Astrocyte (in vitro differentiated cells and primary cell): ENCODE measurements at regions not wholly inside any gene's neighbourhood (a gene's known extent, or its start where the extent isn't known, plus 50 kb on each side); places are given as distances from the start of the nearest gene placed in this dataset.

Experiments
- DNase-seq: peaks from one replicate; pipeline ENCODE4 v3.0.0-alpha.2; 2010; ENCODE audit warnings: low read depth
- FAIRE-seq: peaks from 2 replicates; lab custom pipeline; 2011; peaks lifted over from hg19 to GRCh38; lab: Jason Lieb, UNC
- H2AFZ ChIP-seq: 2 replicates; pipeline ENCODE4 v1.6.0; 2012; ENCODE audit warnings: low read depth, low read length, inconsistent platforms
- H3K27ac ChIP-seq: 2 replicates; pipeline ENCODE4 v1.5.1; 2011; ENCODE audit warnings: low read depth, low read length, inconsistent platforms
- H3K27me3 ChIP-seq: 2 replicates; pipeline ENCODE4 v1.6.0; 2011; ENCODE audit warnings: low read length, inconsistent platforms; ENCODE audit not compliant: insufficient read depth
- H3K36me3 ChIP-seq: 2 replicates; pipeline ENCODE4 v1.5.1; 2011; ENCODE audit warnings: low read length, inconsistent platforms; ENCODE audit not compliant: insufficient read depth
- H3K4me1 ChIP-seq: 2 replicates; pipeline ENCODE4 v1.5.1; 2011; ENCODE audit warnings: low read length, inconsistent platforms; ENCODE audit not compliant: insufficient read depth
- H3K4me2 ChIP-seq: 2 replicates; pipeline ENCODE4 v1.6.0; 2012; ENCODE audit warnings: low read length, inconsistent platforms
- H3K4me3 ChIP-seq: 2 replicates; pipeline ENCODE4 v1.5.1; 2011; ENCODE audit warnings: low read depth, mild to moderate bottlenecking, low read length, inconsistent platforms; ENCODE audit not compliant: insufficient read depth
- H3K79me2 ChIP-seq: 2 replicates; pipeline ENCODE4 v1.6.0; 2012; ENCODE audit warnings: mild to moderate bottlenecking, low read length, inconsistent platforms; ENCODE audit not compliant: insufficient read depth
- H3K9ac ChIP-seq: 2 replicates; pipeline ENCODE4 v1.6.0; 2012; ENCODE audit warnings: mild to moderate bottlenecking, low read length, inconsistent platforms
- H3K9me3 ChIP-seq: 2 replicates; pipeline ENCODE4 v1.5.1; 2012; ENCODE audit warnings: low read depth, mild to moderate bottlenecking, low read length, inconsistent platforms; ENCODE audit not compliant: insufficient read depth
- H4K20me1 ChIP-seq: 2 replicates; pipeline ENCODE4 v1.6.0; 2012; ENCODE audit warnings: low read length, inconsistent platforms; ENCODE audit not compliant: insufficient read depth
- H3K27ac Mint-ChIP-seq: one replicate; pipeline ENCODE4 v1.8.0; 2021; ENCODE audit warnings: mild to moderate bottlenecking, mixed read lengths; ENCODE audit not compliant: unreplicated experiment
- H3K27me3 Mint-ChIP-seq: one replicate; pipeline ENCODE4 v1.8.0; 2021; ENCODE audit warnings: low read depth, mixed read lengths; ENCODE audit not compliant: unreplicated experiment
- H3K36me3 Mint-ChIP-seq: one replicate; pipeline ENCODE4 v1.8.0; 2021; ENCODE audit warnings: low read depth, mixed read lengths; ENCODE audit not compliant: unreplicated experiment
- H3K4me1 Mint-ChIP-seq: one replicate; pipeline ENCODE4 v1.8.0; 2021; ENCODE audit warnings: low read depth, mixed read lengths; ENCODE audit not compliant: unreplicated experiment
- H3K4me3 Mint-ChIP-seq: one replicate; pipeline ENCODE4 v1.8.0; 2021; ENCODE audit warnings: mild to moderate bottlenecking, moderate library complexity, mixed read lengths; ENCODE audit not compliant: unreplicated experiment
- H3K9me3 Mint-ChIP-seq: one replicate; pipeline ENCODE4 v1.8.0; 2021; ENCODE audit warnings: mild to moderate bottlenecking, mixed read lengths; ENCODE audit not compliant: unreplicated experiment
- EZH2 ChIP-seq: IDR thresholded peaks from 2 replicates; pipeline ENCODE4 v1.6.1; 2012; ENCODE audit warnings: mild to moderate bottlenecking, low read length, inconsistent platforms; ENCODE audit not compliant: insufficient read depth
- TF ChIP-seq, protein P1 (sequence below): IDR thresholded peaks from 2 replicates; pipeline ENCODE4 v1.5.1; 2011; ENCODE audit warnings: low read depth, mild to moderate bottlenecking, inconsistent platforms, low read length, moderate library complexity; ENCODE audit not compliant: insufficient read depth

DNA sequence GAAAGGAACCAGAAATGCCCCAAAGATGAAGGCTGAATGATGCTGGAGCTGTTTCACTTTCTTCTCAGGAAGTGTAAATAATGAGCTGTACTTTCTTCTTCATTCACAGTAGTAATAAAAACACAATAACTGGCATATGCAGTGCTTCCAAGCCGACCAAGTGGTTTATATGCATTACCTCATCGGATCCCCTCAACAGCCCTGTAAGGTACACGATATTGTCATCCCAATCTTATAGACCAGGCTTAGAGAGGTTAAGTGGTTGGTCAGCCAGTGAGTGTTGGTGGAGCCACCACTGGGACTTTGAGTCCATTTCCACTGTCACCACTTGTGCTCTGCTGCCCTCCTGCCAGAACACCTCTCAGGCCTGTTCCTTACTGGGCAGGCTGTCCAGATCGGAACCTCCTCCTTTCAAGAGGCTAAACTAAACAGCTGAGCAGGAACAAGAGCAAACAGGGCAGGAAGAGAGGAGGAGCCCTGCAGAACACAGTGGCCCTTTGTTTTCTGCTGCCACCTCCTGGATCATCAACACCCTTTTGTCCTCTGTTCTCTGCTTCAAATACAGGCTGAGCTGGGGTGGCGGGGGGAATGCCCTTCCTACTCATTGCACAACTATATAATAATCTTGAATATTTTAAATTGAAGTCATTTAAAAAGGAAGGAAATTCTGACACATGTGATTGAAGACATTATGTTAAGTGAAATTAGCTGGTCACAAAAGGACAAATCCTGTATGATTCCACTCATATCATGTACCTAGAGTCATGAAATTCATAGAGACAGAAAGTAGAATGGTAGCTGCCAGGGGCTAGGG is 112.5 kb upstream of the ATP6AP2 start:
- peaks cover 6% of the 10 kb centered on the region for H3K27me3 Mint-ChIP-seq
- no peaks in the 10 kb centered on the region for H3K79me2 ChIP-seq
- peaks cover 3% of the 10 kb centered on the region for H3K27me3 ChIP-seq
- no peak overlapping the region for H3K4me2 ChIP-seq
- FAIRE-seq (peak; percentile 88), DNase-seq (peak; percentile 36)
- H3K9me3 ChIP-seq: no peaks in the 10 kb centered on the region
- no peak overlapping the region for H3K4me3 ChIP-seq
- H2AFZ ChIP-seq: peak overlapping the region; percentile 26
- H3K9me3 Mint-ChIP-seq: peaks cover 4% of the 10 kb centered on the region
- TF ChIP-seq, protein P1, sequence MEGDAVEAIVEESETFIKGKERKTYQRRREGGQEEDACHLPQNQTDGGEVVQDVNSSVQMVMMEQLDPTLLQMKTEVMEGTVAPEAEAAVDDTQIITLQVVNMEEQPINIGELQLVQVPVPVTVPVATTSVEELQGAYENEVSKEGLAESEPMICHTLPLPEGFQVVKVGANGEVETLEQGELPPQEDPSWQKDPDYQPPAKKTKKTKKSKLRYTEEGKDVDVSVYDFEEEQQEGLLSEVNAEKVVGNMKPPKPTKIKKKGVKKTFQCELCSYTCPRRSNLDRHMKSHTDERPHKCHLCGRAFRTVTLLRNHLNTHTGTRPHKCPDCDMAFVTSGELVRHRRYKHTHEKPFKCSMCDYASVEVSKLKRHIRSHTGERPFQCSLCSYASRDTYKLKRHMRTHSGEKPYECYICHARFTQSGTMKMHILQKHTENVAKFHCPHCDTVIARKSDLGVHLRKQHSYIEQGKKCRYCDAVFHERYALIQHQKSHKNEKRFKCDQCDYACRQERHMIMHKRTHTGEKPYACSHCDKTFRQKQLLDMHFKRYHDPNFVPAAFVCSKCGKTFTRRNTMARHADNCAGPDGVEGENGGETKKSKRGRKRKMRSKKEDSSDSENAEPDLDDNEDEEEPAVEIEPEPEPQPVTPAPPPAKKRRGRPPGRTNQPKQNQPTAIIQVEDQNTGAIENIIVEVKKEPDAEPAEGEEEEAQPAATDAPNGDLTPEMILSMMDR: no peak
- no peak for TF ChIP-seq EZH2
- no peaks in the 10 kb centered on the region for H3K4me1 ChIP-seq
- no peak overlapping the region for H3K4me3 Mint-ChIP-seq
- H3K27ac Mint-ChIP-seq: no peak overlapping the region
- H3K36me3 Mint-ChIP-seq: no peaks in the 10 kb centered on the region
- no peak overlapping the region for H3K27ac ChIP-seq
- H3K9ac ChIP-seq: no peak overlapping the region
- H4K20me1 ChIP-seq: no peaks in the 10 kb centered on the region
- H3K36me3 ChIP-seq: no peaks in the 10 kb centered on the region
- H3K4me1 Mint-ChIP-seq: peaks cover 12% of the 10 kb centered on the region

DNA sequence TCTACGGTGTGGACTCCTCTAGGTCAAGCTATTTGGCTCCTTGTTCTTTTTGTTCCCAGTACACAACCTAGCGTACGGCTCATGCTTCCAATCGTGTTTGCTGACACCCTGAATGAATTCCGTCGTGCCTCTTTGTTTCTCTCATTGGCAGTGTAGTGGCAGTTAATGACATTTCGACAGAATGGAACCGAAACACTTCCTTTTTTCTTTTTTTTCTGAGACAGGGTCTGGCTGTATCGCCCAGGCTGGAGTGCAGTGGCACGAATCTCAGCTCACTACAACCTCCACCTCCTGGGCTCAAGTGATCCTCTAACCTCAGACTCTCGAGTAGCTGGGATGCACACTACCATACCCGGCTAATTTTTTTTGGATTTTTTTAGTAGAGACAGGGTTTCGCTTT is 113.3 kb upstream of the ATP6AP2 start:
- H3K4me2 ChIP-seq: no peak overlapping the region
- H3K9ac ChIP-seq: no peak overlapping the region
- DNase-seq (no peak), FAIRE-seq (peak; percentile 32)
- no peak for TF ChIP-seq EZH2
- TF ChIP-seq, protein P1: no peak
- no peak overlapping the region for H2AFZ ChIP-seq
- H3K36me3 Mint-ChIP-seq: no peaks in the 10 kb centered on the region
- no peak overlapping the region for H3K4me3 Mint-ChIP-seq
- no peaks in the 10 kb centered on the region for H3K79me2 ChIP-seq
- peaks cover 3% of the 10 kb centered on the region for H3K27me3 ChIP-seq
- H3K9me3 ChIP-seq: no peaks in the 10 kb centered on the region
- H4K20me1 ChIP-seq: no peaks in the 10 kb centered on the region
- no peaks in the 10 kb centered on the region for H3K4me1 ChIP-seq
- H3K27ac ChIP-seq: no peak overlapping the region
- no peaks in the 10 kb centered on the region for H3K36me3 ChIP-seq
- H3K27me3 Mint-ChIP-seq: peaks cover 10% of the 10 kb centered on the region
- H3K4me3 ChIP-seq: no peak overlapping the region
- peaks cover 4% of the 10 kb centered on the region for H3K9me3 Mint-ChIP-seq
- H3K27ac Mint-ChIP-seq: no peak overlapping the region
- peaks cover 9% of the 10 kb centered on the region for H3K4me1 Mint-ChIP-seq
